ENCODE measurements at regions not wholly inside any gene's neighbourhood (a gene's known extent, or its start where the extent isn't known, plus 50 kb on each side); places are given as distances from the start of the nearest gene placed in this dataset.
"Not testable (repeated sequence)": the region's sequence is repeated elsewhere in the genome, so short reads cannot be mapped to it uniquely, and the experiment has no call there.

DNA sequence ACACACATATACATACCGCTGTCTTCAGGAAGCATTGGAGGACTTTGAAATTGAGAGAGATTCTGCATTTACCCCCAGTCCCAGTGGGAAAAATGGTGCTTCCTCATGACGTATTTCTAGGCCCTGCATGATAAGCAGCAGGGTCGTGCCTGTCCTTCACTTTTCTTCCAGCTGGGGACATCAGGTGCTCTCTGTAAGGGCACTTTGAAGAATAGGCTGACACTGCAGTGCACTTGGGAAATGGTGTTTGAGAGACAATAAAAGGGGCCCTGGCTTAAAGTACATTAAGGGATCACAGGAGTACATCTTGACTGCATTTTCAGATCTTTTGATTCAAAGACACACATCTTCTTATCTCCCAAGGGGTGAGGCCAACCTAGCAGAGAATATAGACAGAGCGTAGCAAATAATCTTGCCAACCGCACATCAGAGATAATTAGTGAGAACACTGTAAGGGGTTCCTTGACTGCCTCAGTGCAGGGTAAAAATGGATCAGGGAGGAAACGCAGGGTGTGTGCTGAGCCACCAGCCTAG lies 437.9 kb downstream of the CSNK1G3 start:
- DNase-seq (ENCODE audit: low read depth in 2 of 2), result no peak

DNA sequence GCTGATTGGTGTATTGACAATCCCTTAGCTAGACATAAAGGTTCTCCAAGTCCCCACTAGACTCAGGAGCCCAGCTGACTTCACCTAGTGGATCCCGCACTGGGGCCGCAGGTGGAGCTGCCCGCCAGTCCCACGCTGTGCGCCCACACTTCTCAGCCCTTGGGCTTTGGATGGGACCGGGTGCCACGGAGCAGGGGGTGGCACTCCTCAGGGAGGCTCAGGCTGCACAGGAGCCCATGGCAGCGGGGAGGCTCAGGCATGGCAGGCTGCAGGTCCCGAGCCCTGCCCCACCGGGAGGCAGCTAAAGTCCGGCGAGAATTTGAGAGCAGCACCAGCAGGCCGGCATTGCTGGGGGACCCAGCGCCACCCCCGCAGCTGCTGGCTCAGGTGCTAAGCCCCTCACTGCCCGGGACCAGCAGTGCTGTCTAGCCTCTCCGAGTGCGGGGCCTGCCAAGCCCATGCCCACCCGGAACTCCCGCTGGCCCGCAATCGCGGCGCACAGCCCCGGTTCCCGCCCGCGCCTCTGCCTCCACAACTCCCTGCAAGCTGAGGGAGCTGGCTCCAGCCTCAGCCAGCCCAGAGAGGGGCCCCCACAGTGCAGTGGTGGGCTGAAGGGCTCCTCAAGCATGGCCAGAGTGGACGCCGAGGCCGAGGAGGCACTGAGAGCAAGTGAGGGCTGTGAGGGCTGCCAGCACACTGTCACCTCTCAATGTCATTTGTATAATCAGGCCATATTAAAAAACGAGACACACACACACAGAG lies 437.2 kb downstream of the CSNK1G3 start:
- DNase-seq (ENCODE audit: low read depth in 2 of 2), result no peak

DNA sequence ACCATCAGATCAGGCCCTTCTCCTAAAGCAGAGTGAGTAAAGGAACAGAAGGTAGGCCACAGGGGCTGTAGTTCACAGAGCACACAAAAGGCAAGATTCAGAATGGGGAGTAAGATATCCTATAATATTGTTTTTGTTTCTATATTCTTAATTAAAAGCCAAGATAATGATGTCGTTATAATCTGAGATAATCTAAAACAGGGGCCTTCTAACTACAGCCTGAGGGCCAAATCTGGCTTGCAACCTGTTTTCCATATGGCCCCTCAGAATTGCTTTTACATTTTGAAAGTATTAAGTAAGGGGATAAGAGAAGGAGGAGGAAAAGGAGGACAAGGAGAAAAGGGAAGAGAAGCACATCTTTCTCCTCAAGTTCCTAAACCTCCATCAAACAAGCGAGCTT lies 435.8 kb downstream of the CSNK1G3 start:
- no peak for DNase-seq (ENCODE audit: low read depth in 2 of 2)

DNA sequence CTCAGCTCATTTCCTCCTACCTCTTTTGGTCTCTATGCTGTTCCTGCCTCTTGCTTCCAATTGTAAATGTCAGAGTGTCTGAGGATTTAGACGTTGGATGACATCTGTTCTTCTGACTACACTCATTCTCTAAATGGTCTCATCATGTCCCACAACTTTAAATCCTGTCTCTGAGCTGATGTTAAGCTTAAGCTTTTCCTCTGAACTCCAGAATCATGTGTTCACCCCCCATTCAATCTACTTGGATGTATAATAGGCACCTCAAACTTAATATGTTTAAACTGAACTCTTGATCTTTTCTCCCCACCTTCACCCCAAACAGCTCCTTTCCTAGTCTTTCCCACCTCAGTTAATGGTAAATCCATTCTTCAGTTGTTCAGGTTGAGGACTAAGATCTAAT lies 433.6 kb downstream of the CSNK1G3 start:
- DNase-seq (ENCODE audit: low read depth in 2 of 2), result no peak

DNA sequence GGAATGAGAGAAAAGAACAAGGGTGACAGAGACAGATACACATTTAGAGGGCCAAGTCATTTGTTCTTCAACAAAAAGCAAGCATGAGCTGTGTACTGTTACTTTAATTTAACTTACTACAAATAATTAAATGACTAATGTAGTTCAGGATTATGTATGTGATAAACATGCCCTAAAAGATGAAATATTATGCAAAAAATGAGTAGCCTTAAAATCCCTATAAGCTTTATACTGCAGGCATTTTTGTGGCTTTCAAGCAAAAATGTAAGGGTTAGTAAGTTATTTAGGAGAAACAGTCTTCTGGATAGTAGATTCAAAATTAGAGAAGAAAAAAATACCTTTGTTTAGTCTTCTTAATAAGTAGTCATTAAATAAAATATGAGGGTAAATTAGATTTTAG lies 431.2 kb downstream of the CSNK1G3 start:
- no peak for DNase-seq (ENCODE audit: low read depth in 2 of 2)

DNA sequence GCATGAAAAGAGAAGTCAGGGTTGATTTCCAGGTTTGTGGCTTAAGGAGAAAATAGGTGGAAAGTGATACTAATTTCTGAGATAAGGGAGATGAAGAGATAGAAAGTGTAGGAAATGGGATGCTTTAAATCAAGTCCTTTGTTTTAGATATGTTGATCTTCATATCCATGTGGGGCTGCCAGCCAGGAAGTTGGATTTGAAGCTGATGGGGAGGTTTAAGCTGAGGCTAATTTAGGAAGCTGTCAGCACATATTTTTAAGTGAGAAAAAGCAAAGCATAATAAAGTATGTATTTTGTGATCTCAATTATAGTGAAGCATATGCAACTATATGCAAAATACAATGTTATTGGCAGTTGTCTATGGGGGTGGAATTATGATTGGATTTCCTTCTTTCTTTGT lies 428.4 kb downstream of the CSNK1G3 start:
- DNase-seq (ENCODE audit: low read depth in 2 of 2), result no peak

DNA sequence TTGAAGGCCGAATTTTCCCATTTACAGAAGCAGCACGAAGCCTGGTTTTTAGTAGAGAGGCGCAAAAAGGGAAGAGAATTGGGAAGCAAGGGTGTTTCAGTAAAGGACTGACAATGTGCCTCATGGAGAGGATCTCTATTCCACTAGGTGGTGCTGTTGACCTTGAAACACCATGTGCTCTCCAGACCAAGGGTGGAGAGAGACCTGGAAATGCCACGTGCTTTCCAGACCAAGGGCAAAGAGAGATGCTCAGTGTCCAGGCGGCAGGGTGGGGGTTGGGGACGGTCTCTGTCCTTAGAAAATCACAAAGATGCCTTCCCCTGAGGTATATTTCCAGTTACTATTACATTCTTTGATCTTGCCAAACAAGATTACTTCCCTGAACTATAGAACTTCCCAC lies 425.3 kb downstream of the CSNK1G3 start:
- no peak for DNase-seq (ENCODE audit: low read depth in 2 of 2)

DNA sequence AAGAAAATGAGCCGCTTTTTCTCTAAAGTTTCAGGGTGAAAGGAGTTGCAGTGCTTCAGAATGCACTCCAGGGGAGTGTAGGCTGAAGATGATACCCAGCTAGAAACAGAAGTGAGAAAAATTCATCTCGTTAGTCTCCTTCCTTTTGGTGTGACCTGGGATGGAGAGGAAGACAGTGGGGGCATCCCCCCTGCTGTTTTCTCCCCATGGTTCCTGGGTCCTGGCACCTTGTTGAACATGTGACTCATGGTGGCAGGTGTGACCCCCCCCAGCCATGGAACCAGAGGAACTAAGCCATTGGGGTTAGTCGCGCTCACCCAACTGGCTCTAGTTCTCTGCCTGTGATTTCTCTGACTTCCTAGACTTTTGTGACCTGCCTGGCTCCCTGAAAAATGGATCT lies 424.6 kb downstream of the CSNK1G3 start:
- no peak for DNase-seq (ENCODE audit: low read depth in 2 of 2)

DNA sequence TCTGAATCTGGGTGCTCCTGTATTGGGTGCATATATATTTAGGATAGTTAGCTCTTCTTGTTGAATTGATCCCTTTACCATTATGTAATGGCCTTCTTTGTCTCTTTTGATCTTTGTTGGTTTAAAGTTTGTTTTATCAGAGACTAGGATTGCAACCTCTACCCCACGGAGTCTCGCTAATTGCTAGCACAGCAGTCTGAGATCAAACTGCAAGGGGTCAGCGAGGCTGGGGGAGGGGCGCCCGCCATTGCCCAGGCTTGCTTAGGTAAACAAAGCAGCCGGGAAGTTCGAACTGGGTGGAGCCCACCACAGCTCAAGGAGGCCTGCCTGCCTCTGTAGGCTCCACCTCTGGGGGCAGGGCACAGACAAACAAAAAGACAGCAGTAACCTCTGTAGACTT lies 421.8 kb downstream of the CSNK1G3 start:
- DNase-seq (ENCODE audit: low read depth in 2 of 2), result not testable (repeated sequence)

DNA sequence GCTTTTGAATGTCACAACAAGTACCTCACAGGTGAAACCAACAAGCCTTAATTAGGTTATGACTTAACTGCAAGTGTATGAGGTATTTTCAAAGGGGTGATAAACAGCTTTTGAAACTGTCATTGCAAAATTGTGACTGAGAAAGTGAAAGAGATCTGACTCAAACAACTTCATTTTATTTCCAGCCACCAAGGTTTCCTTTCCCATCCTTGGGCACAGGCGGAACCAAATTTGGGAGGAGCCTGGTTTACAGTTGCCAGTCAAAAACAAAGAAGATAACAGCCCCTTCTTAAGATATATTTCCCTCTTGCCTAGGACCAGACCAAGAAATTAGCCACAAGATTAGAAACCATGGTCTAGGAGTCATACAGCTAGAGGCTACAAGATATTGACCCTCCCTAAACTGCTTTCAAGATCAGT lies 417.1 kb downstream of the CSNK1G3 start:
- no peak for DNase-seq (ENCODE audit: low read depth in 2 of 2)

DNA sequence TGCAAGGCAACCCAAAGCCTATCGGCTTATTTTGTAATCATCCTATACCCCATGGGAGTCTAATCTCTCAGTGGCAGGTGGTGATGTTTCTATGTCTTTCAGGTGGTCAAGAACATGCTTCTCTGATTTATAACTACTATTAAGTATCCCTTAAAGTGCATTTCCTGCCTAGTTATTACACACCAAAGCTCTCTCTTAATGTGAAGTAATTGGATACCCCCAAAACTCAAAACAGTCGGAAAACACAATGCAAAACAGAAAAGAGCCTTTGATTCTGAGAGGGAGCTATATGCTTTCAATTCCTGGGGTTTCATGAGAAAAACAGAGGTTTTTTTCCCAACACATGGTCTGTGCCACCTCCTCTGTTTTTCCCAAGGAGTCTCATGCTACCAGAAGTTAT lies 416.4 kb downstream of the CSNK1G3 start:
- DNase-seq (ENCODE audit: low read depth in 2 of 2), result no peak

DNA sequence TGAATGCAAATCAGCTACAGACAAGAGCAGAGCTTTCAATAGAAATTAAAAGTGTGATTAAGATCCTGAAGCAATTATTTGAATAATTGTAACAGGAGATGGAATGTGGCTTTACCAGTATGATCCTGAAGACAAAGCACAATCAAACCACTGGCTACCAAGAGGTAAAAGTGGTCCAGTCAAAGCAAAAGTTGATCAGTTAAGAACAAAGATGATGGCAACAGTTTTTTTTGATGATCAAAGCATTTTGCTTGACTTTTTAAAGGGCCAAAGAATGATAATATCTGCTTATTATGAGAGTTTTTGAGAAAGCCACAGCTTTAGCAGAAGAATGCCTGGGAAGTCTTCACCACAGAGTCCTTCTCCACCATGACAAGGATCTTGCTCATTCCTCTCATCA lies 409.2 kb downstream of the CSNK1G3 start:
- no peak for DNase-seq (ENCODE audit: low read depth in 2 of 2)

DNA sequence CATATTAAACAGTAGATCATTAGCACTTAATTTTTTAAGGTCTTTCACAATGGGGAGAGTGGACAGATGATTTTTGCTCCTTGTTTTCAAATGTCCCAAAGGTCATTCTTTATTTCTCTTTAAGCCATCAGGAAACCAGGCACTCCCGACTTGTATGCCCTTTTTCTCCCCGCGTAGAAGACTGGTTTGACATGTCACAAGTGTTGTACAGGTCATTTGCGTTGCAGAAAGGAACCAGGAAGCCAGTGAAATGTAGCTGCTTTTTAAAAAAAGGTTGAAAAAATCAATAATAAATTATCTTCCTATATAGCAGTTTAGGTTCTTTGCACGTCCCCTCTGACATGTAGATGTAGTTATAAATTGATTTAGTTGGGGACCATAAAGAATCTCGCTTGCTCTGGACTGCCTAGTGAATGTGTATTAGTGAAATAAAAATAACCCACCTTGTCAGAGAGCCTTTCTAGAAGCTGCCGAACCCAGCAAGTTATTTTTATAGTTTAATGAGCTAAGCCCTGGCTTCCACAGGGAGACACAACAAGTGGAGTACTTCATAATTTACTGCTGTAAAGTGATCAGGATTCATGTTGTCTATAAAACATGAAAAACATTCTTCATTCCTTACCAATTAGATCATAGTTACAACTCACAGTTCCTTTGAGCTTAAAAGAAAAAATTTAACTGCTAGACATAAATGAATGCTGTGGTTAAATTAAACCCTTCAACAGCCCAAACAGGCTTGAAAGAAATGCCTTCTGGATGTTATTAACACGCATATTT lies 404.6 kb downstream of the CSNK1G3 start:
- DNase-seq (ENCODE audit: low read depth in 2 of 2), result no peak

DNA sequence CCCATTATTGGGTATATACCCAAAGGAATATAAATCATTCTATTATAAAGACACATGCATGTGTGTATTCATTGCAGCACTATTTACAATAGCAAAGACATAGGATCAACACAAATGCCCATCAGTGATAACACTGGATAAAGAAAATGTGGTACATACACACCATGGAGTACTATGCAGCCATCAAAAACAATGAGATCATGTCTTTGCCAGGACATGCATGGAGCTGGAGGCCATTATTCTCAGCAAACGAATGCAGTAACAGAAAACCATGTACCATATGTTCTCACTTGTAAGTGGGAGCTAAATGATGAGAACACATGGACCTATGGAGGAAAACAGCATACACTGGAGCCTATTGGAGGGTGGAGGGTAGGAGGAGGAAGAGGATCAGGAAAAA lies 402.4 kb downstream of the CSNK1G3 start:
- no peak for DNase-seq (ENCODE audit: low read depth in 2 of 2)

DNA sequence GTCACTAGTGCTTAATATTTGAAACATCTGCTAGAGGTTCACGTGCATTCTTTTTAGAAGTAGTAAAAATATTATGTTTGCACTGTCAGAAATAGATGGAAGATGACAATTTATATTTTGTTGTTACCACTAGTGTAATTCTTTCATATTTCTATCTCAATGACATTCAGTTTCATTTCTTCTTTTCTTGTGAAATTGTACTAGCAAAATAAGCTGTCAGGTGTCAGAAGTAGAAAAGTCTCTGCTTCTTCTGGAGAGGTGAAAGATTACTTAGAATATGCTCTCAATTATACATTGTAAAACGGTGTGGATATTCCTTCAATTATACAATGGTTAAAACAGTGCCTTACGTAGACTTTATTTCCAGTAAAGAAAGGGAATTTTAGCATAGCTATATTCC lies 395.4 kb downstream of the CSNK1G3 start:
- no peak for DNase-seq (ENCODE audit: low read depth in 2 of 2)

DNA sequence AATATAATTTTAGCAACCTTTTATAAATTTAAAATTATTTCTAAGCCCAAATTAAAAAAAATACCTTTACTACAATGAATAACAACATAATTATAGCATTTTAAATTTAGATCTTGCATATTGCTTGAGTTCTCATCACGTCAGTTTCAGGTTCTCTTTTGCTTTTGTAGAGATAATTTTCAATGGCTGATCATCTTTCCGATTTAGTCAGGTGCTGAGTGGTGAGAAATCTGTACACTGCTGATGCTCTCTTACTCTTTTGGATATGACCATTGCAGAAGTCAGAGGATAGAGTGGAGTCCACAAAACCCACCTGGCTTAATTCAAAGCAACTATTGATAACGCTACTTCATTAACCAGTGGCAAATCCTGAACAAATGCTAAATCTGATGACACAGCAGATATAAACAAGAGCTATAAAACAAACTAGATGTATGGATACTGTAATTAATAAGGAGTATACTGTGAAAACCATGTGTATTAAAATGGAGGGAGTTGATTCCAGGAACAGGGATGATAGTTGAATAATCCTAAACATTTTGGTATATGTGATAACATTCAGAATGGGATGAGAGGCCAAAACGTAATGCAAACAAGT lies 394.8 kb downstream of the CSNK1G3 start:
- no peak for DNase-seq (ENCODE audit: low read depth in 2 of 2)

DNA sequence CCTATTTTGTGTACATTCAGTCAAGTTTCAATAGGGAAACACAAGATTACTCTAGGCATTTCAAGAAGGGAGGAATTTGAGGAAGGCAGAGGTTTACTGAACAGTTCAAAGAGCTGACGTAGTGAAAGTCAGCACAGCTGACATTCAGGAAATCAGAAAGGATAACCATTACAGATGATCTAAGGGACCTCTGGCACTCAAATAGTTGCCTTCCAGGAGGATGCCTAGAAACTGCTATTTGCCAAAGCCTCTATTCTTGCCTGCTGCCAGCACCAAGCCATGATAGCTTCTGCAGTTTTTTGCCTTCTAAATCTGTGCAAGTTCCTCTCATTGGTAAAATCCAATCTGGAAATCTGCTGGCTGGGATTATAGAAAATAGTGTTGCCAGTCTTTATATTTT lies 373.1 kb downstream of the CSNK1G3 start:
- DNase-seq (ENCODE audit: low read depth in 2 of 2), result no peak

DNA sequence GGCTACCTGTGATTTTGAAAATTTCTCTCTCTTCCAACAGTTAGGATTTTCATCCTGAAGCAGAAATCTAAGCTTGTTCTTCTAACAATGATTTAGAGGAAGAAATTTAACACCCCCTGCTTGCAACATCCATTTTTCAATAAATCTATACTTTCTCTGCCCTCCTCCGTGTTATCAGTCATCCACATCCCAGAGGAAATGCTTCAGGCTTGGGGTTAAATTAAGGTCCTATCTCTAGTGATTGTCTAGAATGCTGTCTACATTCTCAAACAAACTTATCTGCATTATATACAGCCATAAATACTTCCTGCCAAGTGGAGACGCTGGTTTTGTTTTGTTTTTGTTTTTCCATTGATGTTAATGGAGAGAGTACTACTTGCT lies 371.0 kb downstream of the CSNK1G3 start:
- DNase-seq (ENCODE audit: low read depth in 2 of 2), result no peak

DNA sequence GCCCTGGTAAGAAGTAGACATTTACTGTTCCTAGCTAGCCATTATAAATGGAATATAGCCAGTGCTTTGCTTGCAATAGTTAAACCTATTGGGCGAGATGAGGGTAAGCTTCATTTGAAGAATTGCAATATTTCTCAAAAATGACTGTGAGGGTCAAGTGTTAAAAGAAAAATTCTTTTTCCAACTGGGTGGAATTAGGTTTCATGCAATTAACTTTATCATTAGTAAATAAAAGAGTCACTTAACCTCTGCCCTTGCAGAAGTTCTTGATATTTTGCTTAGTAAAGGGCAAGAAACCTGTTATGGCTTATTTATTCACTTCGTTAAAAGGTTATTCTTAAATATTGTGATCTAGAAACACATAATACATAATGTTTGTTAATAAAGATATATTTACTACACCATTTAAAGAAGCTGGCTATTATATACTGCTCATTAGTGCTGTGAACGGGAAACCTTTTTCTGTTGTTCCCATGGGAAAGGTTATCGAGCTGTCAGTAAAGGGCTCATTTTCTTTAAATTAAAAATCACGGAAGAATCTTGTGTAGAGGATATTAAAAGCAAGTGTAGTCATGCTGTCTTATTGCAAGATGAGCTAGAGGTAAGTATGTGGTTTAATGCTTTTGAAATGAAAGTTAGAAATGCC lies 370.5 kb downstream of the CSNK1G3 start:
- DNase-seq (ENCODE audit: low read depth in 2 of 2), result no peak

DNA sequence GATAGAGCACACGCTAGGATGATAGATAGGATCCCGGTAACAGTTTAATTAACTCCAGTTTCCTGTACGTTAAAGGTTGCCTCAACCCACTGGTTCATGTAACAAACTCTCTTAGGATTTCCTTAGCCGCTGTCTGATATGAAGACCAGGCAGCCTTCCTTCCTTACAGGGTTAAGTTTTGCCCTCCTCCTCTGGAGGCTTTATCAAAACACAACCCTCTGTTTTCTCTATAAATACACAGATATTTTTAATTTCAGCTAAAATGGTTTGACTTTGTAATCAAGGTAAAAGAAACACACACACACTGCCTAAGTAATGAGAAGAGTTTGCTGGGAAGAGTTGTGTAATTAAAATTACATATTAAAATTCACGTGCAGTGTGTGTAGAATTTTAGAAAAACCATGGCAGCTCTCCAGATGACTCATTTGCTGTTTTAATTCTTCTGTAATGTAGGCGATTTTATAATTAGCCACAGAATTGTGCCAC lies 369.8 kb downstream of the CSNK1G3 start:
- DNase-seq (ENCODE audit: low read depth in 2 of 2), result no peak

DNA sequence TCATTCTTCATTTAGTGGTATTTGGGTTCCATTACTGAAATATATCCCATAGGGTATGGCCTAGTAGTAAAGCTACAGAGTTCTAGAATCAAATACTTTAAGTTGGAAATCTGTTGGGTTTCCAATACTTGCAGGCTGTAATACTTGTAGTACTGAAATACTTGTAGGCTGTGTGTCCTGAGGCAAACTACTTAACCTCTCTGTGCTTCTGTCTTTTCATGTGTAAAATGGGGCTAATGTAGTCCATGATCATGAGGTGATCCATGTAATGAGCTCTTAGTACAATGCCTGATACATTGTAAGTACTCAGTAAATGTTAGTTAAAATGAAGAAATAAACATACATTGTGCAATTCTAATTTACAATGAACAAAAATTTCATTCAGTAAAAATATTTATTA lies 368.9 kb downstream of the CSNK1G3 start:
- DNase-seq (ENCODE audit: low read depth in 2 of 2), result no peak

DNA sequence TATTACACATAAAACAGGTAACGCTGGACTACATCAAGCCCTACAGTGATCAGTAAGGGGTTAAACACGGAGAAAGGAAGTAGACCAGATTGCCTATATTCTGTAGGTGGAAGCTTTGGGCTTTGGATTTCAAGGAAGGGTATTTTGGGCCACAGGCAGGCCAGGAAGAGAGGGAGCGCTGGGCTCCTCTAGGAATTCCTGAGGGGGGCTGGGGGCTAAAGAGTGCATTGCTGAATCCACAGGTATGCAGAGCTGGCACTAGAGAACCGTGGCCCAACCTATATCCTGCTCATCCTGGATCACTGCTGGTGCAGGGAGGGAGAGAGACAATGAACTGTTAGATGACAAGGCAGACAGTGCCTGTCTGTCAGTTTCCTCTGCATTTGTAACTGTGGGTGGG lies 367.1 kb downstream of the CSNK1G3 start:
- no peak for DNase-seq (ENCODE audit: low read depth in 2 of 2)
